ENCODE measurements at regions not wholly inside any gene's neighbourhood (a gene's known extent, or its start where the extent isn't known, plus 50 kb on each side); places are given as distances from the start of the nearest gene placed in this dataset.

DNA sequence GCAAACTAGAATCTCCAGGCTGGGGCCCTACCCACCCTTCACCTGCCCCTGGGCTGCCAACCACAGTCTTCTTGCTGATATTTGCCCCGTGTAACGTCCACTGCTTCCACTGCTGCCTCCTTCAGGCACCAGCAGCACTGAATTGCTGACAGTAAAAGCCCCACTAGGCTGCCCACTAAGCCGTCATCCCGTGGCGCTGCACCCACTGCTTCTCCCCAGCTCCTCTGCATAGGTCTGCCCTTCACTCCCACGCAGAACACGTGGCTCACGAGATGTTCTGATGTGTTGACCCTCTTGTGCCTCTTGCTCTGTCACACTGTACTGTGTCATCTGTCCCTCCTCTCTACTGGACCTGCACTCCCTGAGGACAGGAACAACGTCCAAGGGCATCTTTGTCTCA, 86.3 kb upstream of the HIVEP1 start:
- no peak for DNase-seq

DNA sequence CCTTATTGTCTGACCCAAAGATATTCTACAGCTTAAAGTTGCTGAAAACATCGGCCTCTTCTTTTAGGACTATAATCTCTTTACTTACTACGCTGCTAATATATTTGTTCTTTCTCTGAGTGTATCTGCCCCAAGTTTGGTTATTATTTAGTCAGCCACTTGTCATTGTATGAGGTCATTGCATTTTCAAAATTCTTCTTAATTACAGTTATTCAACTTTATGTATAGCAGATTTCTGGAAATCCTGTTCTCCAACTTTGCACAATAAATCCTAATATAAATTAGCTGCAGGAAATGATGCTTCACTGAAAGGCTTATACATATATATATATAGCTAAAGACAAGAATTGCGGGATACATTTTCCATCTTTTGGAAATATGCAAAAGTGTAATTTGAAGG, 88.5 kb upstream of the HIVEP1 start:
- no peak for DNase-seq

DNA sequence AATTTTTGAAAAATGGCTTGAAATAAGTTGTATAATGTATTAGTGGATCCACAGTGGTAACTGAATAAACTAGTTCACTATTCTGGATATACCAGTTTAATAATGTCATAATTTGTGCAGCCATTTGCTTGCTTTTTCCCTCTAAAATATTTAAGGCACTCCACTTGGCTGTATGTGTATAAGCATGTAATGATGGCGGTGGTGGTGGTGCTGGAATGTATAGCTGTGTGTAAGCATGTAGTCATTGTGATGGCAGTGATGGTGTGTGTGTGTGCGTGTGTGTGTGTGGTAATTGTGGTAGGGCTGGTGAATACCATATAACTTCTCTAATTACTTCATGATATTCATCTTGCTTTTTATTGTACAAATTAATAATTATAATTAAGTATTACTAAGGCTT, 89.2 kb upstream of the HIVEP1 start:
- no peak for DNase-seq

DNA sequence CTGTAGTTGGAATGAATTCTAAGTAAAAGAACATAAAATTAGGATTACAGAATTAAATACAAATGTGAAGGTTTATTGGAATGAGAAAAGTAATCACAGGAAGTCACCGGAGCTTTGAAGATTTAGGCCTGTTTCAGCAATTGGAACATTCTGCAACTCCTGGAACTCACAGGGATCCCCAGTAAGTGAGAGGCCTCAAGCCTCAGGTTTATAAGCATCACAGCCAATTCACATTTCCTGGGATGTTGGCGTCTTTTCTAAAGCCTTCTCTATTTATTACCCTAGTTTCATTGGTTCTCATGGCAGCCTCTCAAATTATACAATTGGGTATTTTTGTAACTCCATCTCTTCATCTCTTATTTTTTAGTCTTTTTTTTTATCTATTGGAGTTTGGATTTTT, 90.4 kb upstream of the HIVEP1 start:
- DNase-seq = no peak

DNA sequence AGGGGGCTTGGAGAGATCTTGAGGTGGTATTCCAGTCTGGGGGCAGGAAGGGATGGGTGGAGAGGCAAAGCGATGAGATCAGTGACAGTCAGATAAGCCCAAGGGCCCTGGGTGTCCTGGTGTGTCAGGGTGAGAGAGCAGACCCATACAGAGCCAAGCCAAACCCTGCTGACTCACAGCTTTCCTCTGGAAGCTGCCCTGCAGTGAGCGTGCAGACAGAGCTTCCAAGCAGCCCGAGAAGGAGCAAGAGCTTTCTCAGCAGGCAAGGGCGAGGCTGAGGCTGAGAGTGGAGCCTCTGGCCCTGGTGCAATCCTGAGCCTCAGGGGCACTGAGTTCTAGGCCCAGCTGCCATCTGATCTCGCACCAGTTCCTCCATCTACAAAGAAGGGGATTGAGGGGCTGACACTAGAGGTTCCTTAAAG, 91.1 kb upstream of the HIVEP1 start:
- no peak for DNase-seq

- DNase-seq = no peak
These were observed 91.5 kb upstream of the HIVEP1 start for GRCh38 chr6:11920566-11920965.

GRCh38 chr6:11919771-11920440, 92.2 kb upstream of the HIVEP1 start:
- no peak for DNase-seq

DNA sequence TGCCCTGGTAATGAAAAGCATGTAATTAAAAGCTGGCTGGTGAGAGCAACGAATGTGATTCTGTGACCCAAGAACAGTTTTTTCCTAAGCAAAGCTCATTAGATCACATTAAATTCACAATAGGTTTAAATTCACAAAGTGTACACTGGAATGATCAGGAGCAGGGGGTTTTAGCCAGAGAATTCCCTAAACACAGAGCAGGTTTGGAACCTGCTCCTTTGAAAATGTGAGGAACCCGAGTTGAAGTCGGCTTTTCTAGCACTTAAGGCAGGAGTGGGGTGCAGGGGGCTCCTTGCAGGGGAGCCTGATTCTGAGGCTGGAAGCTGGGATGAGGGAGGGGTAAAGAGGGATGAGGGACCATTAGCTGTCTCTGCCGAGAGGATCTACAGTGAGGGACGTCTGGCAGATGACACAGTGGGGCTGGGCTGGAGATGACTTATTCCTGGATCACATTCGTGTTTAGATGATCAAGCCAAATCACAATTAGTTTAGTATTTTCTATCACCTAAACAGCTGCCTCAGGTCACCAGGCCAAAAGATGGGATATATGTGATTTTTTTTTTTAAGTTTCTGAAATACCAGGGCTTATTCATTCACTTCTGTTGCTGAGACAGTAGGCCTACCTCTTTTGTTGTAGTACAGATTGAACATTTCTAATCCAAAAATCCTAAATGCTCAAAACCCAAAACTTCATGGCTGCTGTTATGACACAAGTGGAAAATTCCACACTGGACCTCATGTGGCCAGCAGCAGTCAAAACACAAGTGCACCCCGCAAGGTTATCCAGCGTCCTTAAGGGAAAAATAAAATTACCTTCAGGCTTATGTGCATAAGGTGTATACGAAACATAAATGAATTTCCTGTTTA, 93.1 kb upstream of the HIVEP1 start:
- DNase-seq = no peak

DNA sequence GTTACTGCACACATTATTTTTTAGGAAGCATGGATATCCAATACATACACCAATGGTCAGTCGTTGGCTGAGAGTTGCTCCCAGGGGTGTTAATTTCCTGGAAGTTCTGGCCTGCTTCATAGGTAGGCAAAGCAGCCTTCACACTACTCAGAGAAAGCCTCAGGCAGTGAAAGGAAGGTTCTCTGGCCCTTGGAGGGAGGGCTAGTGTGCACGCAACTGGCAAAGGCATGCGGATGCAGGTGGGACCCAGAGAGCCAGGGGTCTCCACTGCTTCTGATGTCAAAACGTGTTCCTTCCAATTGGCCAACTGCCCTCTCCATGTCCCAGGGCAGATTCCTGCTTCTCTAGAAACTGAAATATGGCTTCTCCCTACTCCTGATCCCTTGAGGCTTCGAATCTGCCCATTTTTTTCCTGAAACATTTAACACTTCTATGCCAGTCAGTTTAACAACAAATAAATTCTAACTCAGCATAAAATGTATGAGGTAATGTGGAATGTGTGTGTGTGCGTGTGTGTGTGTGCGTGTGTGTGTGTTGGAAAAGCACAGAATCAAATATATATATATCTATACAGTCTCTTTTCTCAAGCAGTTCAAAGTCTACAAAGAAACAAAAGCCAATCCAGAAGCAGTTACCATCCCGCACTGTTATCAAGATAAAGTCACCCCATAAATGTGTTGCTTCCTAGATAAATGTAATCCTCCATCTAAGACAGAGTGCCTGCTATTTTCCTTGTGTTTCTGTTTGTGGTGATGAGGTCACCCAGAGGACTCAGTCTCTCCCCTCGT, 94.0 kb upstream of the HIVEP1 start:
- peak; percentile 31 for DNase-seq

DNA sequence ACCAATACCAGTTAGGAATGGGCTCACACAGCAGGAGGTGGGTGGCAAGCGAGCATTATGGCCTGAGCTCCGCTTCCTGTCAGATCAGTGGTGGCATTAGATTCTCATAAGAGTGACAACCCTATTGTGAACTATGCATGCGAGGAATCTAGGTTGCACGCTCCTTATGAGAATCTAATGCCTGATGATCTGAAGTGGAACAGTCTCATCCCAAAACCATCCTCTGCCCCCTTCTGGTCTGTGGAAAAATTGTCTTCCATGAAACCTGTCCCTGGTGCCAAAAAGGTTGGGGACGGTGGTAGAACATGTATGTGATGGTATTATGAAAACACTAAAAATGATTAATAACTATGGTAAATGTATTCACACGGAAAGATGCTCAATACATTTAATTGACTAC, 99.7 kb upstream of the HIVEP1 start:
- DNase-seq = no peak

GRCh38 chr6:11911538-11911937, 100.6 kb upstream of the HIVEP1 start:
- DNase-seq = no peak

DNA sequence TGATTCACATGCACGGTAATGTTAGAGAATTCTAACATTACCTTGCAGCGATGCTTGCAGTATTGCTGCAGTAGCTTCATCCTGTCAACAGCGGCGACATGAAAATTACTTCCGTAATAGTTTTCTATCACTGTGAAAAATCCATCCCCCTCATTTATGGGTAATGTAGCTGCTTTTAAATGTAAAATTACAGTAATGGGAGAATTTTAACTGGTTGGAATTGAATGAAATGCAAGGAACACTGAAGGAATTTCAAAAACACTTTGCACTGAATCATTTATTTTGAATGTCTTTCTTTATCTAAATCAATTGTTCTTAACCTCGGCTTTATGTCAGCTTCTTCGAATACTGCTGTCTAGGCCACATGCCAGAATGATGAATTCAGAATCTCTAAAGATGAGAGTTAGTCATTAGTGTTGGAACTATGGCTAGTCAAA, 102.4 kb upstream of the HIVEP1 start:
- DNase-seq = no peak

- DNase-seq = no peak
These were observed 103.5 kb upstream of the HIVEP1 start for GRCh38 chr6:11908436-11909105.

DNA sequence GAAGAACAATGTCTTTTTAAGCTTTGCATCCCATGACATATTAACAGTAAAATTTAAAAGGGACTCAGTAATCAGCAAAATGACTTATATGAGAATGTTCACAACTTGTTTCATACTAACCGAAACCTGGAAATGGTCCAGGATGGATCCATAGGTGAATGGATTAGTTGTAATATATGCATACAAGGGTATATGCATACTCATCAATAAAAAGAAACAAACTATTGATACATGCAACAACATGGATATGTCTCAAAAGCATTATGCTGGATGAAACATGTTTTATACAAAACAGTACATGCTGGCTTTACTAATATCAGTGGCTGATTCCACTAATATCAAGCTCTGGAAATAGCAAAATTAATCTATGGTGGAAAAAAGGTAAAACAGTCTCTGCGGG, 108.5 kb upstream of the HIVEP1 start:
- DNase-seq = no peak

DNA sequence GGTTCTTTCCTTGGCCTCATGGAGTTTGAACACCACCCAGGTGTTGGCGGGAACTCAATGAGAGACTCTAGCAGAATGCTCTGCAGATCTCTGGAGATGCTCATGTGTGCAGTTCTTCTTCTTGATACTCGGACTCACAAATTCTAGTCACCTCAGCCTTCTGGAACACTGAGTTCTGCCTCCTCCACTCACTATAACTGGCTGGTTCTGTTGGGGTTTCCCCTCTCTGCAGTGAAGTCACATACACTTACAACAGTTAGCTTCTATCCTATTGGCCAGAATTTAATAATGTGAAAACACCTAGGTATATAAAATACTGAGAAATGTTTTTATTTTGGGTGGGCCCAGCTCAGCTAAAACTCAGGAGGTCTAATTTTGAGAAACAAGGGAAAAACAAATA, 109.6 kb upstream of the HIVEP1 start:
- DNase-seq = no peak

DNA sequence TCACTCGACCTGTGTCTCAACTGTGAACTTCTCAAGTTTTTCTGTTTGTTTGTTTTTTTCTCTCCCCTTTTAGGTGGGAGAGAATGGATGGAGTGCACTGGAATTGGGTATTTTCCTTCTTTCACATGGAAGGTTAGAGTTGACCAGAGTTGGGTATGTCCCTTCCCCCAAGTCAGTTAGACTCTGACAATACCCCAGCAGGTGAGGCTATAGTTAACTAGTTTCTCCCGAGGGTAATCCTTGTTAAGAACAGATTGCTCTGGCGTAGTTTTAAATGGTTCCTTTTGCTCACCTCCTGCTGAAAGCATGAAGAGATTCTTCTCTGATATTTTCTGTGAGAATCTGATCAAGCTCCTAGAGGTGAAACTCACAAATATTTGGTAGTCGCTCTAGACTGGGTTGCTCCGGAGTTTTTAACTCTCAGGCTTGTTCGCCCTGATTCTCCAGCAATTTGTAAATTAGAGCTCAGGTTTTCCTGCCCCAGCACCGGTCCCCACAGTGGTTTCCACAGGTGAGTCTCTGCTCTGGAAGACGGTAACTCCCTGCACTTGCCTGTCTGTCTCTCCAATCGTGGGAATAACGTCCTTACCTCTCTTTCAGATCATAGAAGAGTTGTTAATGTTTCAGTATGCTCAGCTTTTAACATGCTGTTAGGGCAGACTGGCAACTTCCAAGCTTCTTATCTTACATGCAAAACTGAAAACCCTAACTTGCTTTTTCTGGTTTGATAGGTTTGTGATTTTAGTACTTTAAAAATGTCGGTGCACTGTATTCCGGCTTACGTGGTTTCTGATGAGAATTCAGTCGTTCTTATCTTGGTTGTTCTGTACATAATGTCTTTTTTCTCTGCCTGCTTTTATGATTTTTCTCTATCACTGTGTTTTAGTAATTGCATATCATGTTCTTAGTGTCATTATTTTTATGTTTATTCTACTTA, 111.2 kb upstream of the HIVEP1 start:
- DNase-seq = no peak

GRCh38 chr6:11899645-11900044, 112.5 kb upstream of the HIVEP1 start:
- DNase-seq = no peak

GRCh38 chr6:11894212-11894611, 115.6 kb upstream of the ADTRP start:
- DNase-seq = no peak

DNA sequence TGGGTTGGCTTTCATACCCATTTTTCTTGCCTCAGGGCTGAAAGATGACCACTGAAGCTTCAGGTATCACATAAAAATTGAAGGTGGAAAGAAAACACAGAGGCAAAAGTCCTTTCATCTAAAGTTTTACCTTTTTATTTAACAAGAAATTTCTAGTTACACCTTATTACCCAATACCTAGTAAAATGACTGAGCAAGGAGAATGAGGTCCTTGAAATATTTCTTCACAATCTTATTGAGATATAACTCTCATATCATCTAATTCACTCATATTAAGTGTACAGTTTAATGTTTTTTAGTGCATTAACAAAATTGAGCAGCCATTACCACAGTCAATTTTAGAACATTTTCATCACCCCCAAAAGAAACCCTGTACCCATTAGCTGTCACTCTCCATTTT, 112.9 kb upstream of the ADTRP start:
- no peak for DNase-seq

DNA sequence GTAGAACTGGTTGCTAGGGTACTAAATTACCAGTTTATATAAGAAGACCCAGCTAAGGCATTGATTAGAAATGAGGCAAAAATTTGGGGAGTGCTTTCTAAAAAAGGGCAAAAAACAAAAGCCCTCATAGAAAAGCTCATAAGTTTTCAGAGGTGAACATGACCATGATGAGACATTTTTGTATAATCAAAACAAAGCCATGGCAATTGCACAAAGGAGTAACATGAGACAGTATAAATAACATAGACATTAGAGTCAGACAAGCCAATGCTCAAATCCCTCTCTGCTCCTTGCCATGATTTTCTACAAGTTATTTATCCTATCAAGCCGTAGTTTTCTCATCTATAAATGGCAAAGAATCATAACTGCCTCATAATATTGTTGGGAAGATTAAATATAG, 112.2 kb upstream of the ADTRP start:
- DNase-seq = no peak

- DNase-seq = no peak
These were observed 111.6 kb upstream of the ADTRP start for GRCh38 chr6:11890209-11890608.

DNA sequence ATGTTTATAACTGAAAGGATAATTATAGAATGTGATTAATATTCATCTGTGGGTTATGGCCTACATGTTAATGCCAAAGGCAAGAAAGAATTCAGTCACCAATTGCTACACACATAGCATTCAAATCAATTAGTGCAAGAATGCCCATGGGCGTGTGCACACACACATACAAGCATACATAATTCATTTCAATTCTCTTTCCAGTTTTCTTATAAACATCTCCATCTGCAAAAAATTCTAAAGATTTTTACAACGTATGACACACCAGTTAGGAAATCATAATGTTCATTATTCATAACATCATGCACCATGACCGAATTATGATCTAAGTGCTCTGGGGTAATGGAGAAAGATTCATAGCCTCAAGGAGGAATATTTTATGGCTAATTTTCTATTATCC, 111.0 kb upstream of the ADTRP start:
- DNase-seq = no peak

Data from NCI-H1417 treated with DMSO at 0.1 percent for 48 hours (cell line).